ENCODE measurements at regions not wholly inside any gene's neighbourhood (a gene's known extent, or its start where the extent isn't known, plus 50 kb on each side); places are given as distances from the start of the nearest gene placed in this dataset.

GRCh38 chr21:26377111-26377694, 195.9 kb downstream of the CYYR1 start (continued):
- TF ChIP-seq ZNF462 (CRISPR knock-in tag; IDR thresholded peaks at IDR 0.05) = no peak
- TF ChIP-seq NANOG (IDR thresholded peaks at IDR 0.05; ENCODE audit: borderline replicate concordance) = no peak
- TF ChIP-seq CREB1 (CRISPR knock-in tag; IDR thresholded peaks at IDR 0.05; ENCODE audit: low read depth) = no peak
- TF ChIP-seq ETS1 (IDR thresholded peaks at IDR 0.05) = no peak
- TF ChIP-seq POLR2AphosphoS5 (IDR thresholded peaks at IDR 0.05; ENCODE audit: low read depth) = no peak
- no peak for TF ChIP-seq EZH2phosphoT487 (IDR thresholded peaks at IDR 0.05; ENCODE audit: unreplicated experiment)

GRCh38 chr21:26374817-26375216, 198.3 kb downstream of the CYYR1 start:
- no peaks in the 10 kb centered on the region for H3K4me1 ChIP-seq (ENCODE audit: insufficient read depth)
- H3K27me3 ChIP-seq (ENCODE audit: insufficient read depth) = no peaks in the 10 kb centered on the region
- no peaks in the 10 kb centered on the region for H3K9me3 Mint-ChIP-seq
- no peaks in the 10 kb centered on the region for H4K20me1 ChIP-seq (replicated peaks; ENCODE audit: insufficient read depth)
- no peaks in the 10 kb centered on the region for H3K79me2 ChIP-seq (replicated peaks; ENCODE audit: insufficient read depth)
- no peak overlapping the region for H2AFZ ChIP-seq
- no peaks in the 10 kb centered on the region for H3K4me1 Mint-ChIP-seq
- ATAC-seq = no peak
- H3K36me3 ChIP-seq (ENCODE audit: insufficient read depth) = no peaks in the 10 kb centered on the region
- H3K27ac Mint-ChIP-seq = no peak overlapping the region
- no peak for DNase-seq (ENCODE audit: low spot score)
- no peak overlapping the region for H3K4me2 ChIP-seq
- H3K4me3 Mint-ChIP-seq = no peak overlapping the region
- no peak overlapping the region for H3K4me3 ChIP-seq
- H3K27ac ChIP-seq (ENCODE audit: low read depth) = no peak overlapping the region
- peaks cover 14% of the 10 kb centered on the region; the same call in 1 of the 2 replicates for H3K9me2 ChIP-seq (ENCODE audit: insufficient read depth)
- H3K36me3 Mint-ChIP-seq (ENCODE audit: low read depth) = no peaks in the 10 kb centered on the region
- H3F3A ChIP-seq (replicated peaks; ENCODE audit: low read depth) = no peaks in the 10 kb centered on the region
- TF ChIP-seq ZNF114 (CRISPR knock-in tag; IDR thresholded peaks at IDR 0.05) = no peak
- no peak for TF ChIP-seq NANOG (IDR thresholded peaks at IDR 0.05; ENCODE audit: borderline replicate concordance)
- no peak for TF ChIP-seq EZH2 (IDR thresholded peaks at IDR 0.05; ENCODE audit: low read depth, unreplicated experiment)
- TF ChIP-seq CREB1 (CRISPR knock-in tag; IDR thresholded peaks at IDR 0.05; ENCODE audit: low read depth) = no peak
- TF ChIP-seq ZNF331 (CRISPR knock-in tag; IDR thresholded peaks at IDR 0.05; ENCODE audit: low read depth) = no peak
- TF ChIP-seq ETS1 (IDR thresholded peaks at IDR 0.05) = no peak
- no peak for TF ChIP-seq REST (IDR thresholded peaks at IDR 0.05; ENCODE audit: unreplicated experiment)
- no peak for TF ChIP-seq STAT1 (IDR thresholded peaks at IDR 0.05; ENCODE audit: unreplicated experiment)
- no peak for TF ChIP-seq POLR2AphosphoS5 (IDR thresholded peaks at IDR 0.05; ENCODE audit: low read depth)
- H3K27me3 Mint-ChIP-seq (ENCODE audit: insufficient read depth, low read depth, poor library complexity) = peaks cover 2% of the 10 kb centered on the region

Measured in GM23338 (cell line).